ENCODE measurements at regions not wholly inside any gene's neighbourhood (a gene's known extent, or its start where the extent isn't known, plus 50 kb on each side); places are given as distances from the start of the nearest gene placed in this dataset.

DNA sequence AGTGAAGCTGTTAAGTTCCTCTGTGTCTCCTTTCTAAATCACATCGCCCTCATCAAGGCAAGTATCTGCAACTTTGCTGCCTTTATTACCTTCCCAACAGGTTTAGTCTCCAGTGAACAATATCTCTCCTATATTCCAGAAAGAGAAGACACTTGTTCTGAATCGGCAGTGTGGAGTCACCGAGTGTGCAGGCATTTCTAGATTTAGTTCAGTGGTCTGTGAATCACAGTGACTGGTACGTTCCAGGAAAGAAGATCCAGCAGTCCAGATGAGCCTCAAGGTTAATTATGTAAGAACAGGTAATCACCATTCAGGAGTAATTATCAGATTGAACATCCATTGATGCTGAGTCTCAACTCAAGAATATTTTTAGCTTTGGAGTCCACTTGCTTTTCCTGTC, 497.0 kb downstream of the FOXO1 start:
- DNase-seq (ENCODE audit: low spot score) = no peak

DNA sequence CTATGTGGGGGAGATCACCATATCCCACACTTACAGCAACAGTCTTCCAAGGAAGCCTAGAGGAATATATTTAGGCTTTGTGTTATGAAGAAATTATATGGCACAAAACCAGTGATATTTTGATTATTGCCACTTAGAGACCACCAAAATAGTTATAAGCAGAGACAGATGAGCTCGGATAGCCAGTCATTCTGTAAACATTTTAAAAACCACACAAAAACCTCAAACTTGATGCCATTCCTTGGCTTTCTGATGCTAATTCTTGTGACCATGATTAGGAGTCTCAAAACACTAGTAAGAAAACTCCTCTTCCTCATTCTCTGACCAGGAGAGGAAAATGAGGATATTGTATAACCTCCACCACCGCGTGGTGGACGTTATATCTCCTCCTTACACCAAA, 496.4 kb downstream of the FOXO1 start:
- DNase-seq (ENCODE audit: low spot score) = no peak

GRCh38 chr13:40170982-40171381, 495.5 kb downstream of the FOXO1 start:
- no peak for DNase-seq (ENCODE audit: low spot score)

GRCh38 chr13:40171566-40171965, 494.9 kb downstream of the FOXO1 start:
- DNase-seq (ENCODE audit: low spot score) = no peak

- DNase-seq (ENCODE audit: low spot score) = no peak
These were observed 494.3 kb downstream of the FOXO1 start for GRCh38 chr13:40172149-40172591.

- DNase-seq (ENCODE audit: low spot score) = no peak
These were observed 493.6 kb downstream of the FOXO1 start for GRCh38 chr13:40172878-40173277.

DNA sequence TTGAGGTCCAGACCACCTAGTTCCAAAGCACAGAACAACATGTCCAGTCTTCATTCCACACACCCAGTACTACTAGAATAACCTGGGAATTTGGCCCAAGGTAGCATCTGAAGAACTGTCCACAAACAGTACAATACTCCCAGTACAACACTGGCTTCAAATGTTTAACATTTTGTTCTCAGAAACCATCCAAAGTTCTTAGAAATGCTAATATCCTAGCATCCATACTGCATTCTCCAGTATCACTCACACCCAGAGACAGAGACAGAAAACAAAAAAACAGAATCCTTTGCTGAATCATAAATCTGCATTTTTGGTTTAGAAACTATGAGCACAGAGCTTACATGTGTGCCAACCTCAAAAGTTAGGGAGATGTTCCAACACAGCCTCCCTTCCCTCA, 490.8 kb downstream of the FOXO1 start:
- DNase-seq (ENCODE audit: low spot score) = no peak

DNA sequence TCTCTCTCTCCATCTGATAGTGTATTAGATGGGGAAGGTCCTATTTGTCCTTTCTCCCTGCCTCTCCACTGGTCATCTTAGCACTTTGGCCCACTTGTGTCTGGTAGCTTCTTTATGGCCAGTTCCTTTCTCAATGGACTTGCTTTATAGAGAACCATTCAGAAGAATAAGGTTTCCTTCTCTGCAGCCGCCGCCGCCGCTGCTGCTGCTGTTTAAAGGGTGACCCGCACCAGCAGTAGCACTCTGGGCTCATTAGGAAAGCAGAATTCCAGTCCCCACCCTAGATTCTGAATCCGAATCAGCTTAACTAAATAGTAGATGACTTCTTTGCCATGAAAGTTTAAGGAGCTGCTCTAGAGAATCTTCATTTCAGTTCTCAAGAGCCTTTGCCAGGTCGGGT, 490.2 kb downstream of the FOXO1 start:
- no peak for DNase-seq (ENCODE audit: low spot score)

DNA sequence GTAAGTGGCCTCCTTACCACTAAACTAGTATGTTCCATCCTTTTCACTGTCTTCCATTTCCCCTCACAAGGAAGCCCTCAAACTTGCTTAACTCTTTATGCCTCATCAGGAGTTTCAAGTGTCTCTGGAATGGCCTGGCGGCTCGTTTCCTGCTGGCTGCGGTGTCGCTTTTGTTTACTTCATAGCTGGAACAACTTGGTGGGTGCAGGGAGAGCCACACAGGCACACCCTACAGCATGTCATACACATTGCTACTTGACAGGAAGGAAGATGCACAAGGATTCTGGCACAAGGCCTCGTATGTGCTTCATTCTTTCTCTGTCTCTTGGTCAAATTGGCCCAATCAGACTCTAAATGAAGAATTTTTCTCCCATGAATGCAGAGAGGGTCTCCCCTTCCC, 488.3 kb downstream of the FOXO1 start:
- DNase-seq (ENCODE audit: low spot score) = no peak

- peak; percentile 17 for DNase-seq (ENCODE audit: low spot score)
These were observed 486.8 kb downstream of the FOXO1 start for GRCh38 chr13:40179445-40180281.

GRCh38 chr13:40180776-40181175, 485.7 kb downstream of the FOXO1 start:
- no peak for DNase-seq (ENCODE audit: low spot score)

GRCh38 chr13:40181203-40181845, 485.1 kb downstream of the FOXO1 start:
- DNase-seq (ENCODE audit: low spot score) = no peak

- no peak for DNase-seq (ENCODE audit: low spot score)
These were observed 483.9 kb downstream of the FOXO1 start for GRCh38 chr13:40182591-40182990.

DNA sequence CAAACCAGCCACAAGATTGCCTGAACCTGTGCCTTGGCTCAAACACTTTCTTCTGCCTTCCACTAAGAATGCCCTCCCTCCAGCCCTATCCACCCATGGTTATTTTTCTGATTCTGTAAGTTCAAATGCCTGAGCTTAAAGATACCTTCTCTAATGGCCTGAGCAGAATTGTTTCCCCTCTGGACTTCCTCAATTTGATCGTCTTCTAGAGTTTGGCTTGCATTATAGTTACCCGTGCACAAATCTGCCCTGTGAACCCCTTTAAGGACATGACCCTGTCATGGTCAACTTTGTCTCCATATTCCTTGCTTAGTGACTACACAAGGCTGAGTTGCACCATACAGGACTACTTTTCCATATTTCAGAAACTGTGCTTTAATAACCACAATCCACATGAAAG, 481.0 kb downstream of the FOXO1 start:
- no peak for DNase-seq (ENCODE audit: low spot score)

GRCh38 chr13:40186041-40186440, 480.4 kb downstream of the FOXO1 start:
- DNase-seq (ENCODE audit: low spot score) = no peak

- DNase-seq (ENCODE audit: low spot score) = no peak
These were observed 479.7 kb downstream of the FOXO1 start for GRCh38 chr13:40186626-40187323.

DNA sequence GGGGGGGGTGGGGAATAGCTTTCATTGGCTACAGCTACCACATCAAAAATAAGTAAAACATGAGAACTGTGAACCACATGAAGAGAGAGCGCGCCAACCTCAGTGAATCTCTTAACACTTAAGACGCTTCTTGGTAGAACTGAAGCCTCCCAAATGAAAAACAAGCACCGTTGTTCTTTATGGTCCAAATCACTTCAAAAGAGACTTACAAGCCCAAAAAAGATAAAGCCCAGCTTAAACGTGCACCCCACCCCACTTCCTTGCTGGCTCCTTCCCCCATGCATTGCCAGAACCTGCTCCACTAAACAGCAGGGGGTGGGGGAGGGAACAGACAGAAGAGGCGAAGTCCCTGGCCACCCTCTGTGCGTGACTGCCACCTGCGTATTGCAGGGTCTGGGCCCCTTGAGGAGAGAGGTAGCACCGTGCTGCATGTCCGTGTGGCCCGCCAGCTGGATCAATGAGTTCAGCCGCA, 479.1 kb downstream of the FOXO1 start:
- no peak for DNase-seq (ENCODE audit: low spot score)

DNA sequence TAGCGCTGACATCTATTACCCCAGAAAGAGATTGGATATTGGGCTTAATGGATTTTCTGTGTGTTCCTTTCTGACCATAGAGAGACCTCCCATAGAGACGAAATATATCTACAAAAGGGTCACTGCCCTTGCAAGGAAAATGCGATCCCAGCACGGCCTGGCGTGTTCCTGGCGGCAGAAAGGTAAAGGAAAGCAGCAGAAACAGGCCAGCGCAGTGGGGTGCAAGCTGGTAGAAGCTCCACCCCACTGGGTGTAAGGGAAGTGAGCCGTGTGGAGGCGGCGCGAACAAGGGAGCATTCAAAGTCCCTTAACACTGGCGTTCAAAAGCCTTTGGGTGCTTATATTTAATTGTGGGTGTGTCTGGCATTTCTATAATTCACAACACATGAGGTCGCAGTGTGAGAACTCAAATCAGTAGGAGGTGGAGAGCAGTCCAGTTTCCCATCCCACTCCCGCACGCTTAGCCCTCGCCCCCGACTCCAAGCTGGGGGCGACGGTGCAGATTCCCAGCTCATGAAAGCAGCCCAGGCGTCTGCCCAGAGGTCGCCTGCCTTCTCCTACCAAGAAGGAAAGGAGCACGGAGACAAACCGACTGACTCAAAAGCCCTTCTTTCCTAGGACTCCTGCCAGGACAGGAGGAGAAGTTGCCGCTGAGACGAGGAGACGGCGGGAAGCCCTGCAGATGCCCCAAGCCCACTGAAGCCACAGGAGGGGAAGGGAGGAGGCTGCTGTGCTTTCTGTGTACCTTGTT, 478.4 kb downstream of the FOXO1 start:
- DNase-seq (ENCODE audit: low spot score) = no peak

GRCh38 chr13:40189426-40189825, 477.0 kb downstream of the FOXO1 start:
- DNase-seq (ENCODE audit: low spot score) = no peak

- DNase-seq (ENCODE audit: low spot score) = peak; percentile 97
These were observed 476.4 kb downstream of the FOXO1 start for GRCh38 chr13:40189898-40190630.

DNA sequence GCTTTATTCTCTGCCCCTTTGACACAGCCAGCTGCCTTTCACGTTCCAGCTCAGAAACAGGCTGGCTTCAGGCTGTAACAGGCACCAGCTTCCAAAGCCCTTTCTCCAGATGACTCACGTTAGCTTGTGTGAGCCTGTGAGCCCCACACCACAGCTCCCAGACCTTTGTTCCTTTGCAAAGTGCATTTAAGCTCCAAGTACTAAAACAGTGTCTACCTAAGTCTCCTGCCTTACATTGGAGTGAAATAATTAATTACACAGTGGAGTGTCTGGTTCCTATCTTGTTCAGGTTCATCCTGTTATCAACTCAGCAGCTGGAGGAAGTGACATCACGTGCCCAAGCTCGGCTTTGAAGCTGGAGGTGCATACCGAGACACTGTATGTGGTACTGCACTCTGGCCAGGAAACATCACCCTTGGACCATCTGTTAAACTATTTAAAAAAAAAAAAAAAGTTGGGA, 475.8 kb downstream of the FOXO1 start:
- DNase-seq (ENCODE audit: low spot score) = peak; percentile 97
